ENCODE measurements at regions not wholly inside any gene's neighbourhood (a gene's known extent, or its start where the extent isn't known, plus 50 kb on each side); places are given as distances from the start of the nearest gene placed in this dataset.

- Histone ChIP-seq H3K27me3 (no peaks in the 10 kb centered on the region), H3K4me1 (ENCODE audit: insufficient read depth) (peaks cover 2% of the 10 kb centered on the region), H3K4me3 (no peak overlapping the region), H3K9me3 (no peaks in the 10 kb centered on the region), H3K27ac (no peak overlapping the region), H3K36me3 (no peaks in the 10 kb centered on the region)
- no peak for DNase-seq
- TF ChIP-seq POLR2A (IDR thresholded peaks at IDR 0.05): no peak
- 62 to 71% (median 62%) methylated on average over 2 of the region's 2 CpGs for WGBS, 3 donors
- intact Hi-C loops (cut with DNase I): no loop called here
These were observed 257.7 kb downstream of the BAMBI start for GRCh38 chr10:28935061-28935460.

- Histone ChIP-seq H3K36me3 (no peaks in the 10 kb centered on the region), H3K27ac (no peak overlapping the region), H3K27me3 (no peaks in the 10 kb centered on the region), H3K4me1 (ENCODE audit: insufficient read depth) (peaks cover 2% of the 10 kb centered on the region), H3K4me3 (no peak overlapping the region), H3K9me3 (no peaks in the 10 kb centered on the region)
- intact Hi-C loops (cut with DNase I): no loop called here
- TF ChIP-seq POLR2A (IDR thresholded peaks at IDR 0.05): no peak
- TF ChIP-seq EP300 (IDR thresholded peaks at IDR 0.05): no peak
- no peak for TF ChIP-seq CTCF (IDR thresholded peaks at IDR 0.05)
- no peak for DNase-seq
- WGBS, 3 donors: 94 to 96% (median 96%) methylated on average over 7 of the region's 7 CpGs
These were observed 260.6 kb downstream of the BAMBI start for GRCh38 chr10:28937959-28938358.

- DNase-seq: no peak
- no peak for TF ChIP-seq POLR2A (IDR thresholded peaks at IDR 0.05)
- no peak for TF ChIP-seq EP300 (IDR thresholded peaks at IDR 0.05)
- TF ChIP-seq CTCF (IDR thresholded peaks at IDR 0.05): no peak
- H3K27ac ChIP-seq: no peak overlapping the region
- WGBS, 3 donors: 64 to 83% (median 78%) methylated on average over 1 of the region's 1 CpG
- peaks cover 2% of the 10 kb centered on the region for H3K4me1 ChIP-seq (ENCODE audit: insufficient read depth)
- H3K36me3 ChIP-seq: no peaks in the 10 kb centered on the region
- H3K27me3 ChIP-seq: no peaks in the 10 kb centered on the region
- no peaks in the 10 kb centered on the region for H3K9me3 ChIP-seq
- intact Hi-C loops (cut with DNase I): no loop called here
- H3K4me3 ChIP-seq: no peak overlapping the region
These were observed 261.4 kb downstream of the BAMBI start for GRCh38 chr10:28938745-28939144.

- H3K4me3 ChIP-seq: no peak overlapping the region
- H3K27me3 ChIP-seq: no peaks in the 10 kb centered on the region
- intact Hi-C loops (cut with DNase I): no loop called here
- H3K27ac ChIP-seq: no peak overlapping the region
- no peaks in the 10 kb centered on the region for H3K36me3 ChIP-seq
- H3K4me1 ChIP-seq (ENCODE audit: insufficient read depth): peaks cover 2% of the 10 kb centered on the region
- WGBS, 3 donors: 54 to 56% (median 56%) methylated on average over 29 of the region's 29 CpGs
- no peaks in the 10 kb centered on the region for H3K9me3 ChIP-seq
- peak in 4 of 5 donors; percentile 34 to 85 (median 48) for DNase-seq
- TF ChIP-seq POLR2A (IDR thresholded peaks at IDR 0.05) (no peak), CTCF (IDR thresholded peaks at IDR 0.05) (no peak), EP300 (IDR thresholded peaks at IDR 0.05) (no peak)
These were observed 262.2 kb downstream of the BAMBI start for GRCh38 chr10:28939281-28940157.
